Thyroid gland (tissue), 4 donors: ENCODE measurements at regions not wholly inside any gene's neighbourhood (a gene's known extent, or its start where the extent isn't known, plus 50 kb on each side); places are given as distances from the start of the nearest gene placed in this dataset.

Experiments
- POLR2A ChIP-seq, 2 donors: fragments of 450-650 bp; IDR thresholded peaks; one replicate each; pipeline ENCODE4 v1.6.1; 2017; ENCODE audit warnings: antibody characterized with exemption in 2 of 2, mild to moderate bottlenecking in 2 of 2, moderate library complexity in 1 of 2
- TF ChIP-seq, protein P1 (sequence below), 6 experiments: fragments of 200-600 bp in 3 of 6; fragments of 450-650 bp in 3 of 6; sonication (generic) in 3 of 6; IDR thresholded peaks; one replicate each; pipeline ENCODE4 v1.5.1; 2016 to 2019; ENCODE audit warnings: antibody characterized with exemption in 6 of 6, mild to moderate bottlenecking in 2 of 6, inconsistent platforms in 1 of 6, moderate library complexity in 1 of 6

DNA sequence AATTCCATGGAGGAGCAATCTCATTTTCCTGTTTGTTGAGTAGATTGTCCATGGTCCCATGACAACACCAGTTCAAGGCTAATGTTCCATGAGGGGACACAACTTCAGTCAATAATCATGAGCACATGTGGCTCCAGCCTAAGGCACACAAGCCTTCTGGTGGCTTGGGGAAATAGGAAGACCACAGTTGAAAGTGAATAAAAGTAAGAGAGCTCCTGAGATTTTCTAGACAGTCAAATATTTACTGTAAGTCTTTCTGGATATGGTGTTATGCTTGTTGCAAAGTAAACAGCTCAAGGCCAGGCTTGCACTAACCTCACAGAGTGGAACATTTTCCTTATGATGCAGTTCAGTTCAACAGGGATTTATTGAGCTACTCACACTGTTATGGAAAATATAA is 206.9 kb upstream of the SLC38A2 start:
- TF ChIP-seq, protein P1, sequence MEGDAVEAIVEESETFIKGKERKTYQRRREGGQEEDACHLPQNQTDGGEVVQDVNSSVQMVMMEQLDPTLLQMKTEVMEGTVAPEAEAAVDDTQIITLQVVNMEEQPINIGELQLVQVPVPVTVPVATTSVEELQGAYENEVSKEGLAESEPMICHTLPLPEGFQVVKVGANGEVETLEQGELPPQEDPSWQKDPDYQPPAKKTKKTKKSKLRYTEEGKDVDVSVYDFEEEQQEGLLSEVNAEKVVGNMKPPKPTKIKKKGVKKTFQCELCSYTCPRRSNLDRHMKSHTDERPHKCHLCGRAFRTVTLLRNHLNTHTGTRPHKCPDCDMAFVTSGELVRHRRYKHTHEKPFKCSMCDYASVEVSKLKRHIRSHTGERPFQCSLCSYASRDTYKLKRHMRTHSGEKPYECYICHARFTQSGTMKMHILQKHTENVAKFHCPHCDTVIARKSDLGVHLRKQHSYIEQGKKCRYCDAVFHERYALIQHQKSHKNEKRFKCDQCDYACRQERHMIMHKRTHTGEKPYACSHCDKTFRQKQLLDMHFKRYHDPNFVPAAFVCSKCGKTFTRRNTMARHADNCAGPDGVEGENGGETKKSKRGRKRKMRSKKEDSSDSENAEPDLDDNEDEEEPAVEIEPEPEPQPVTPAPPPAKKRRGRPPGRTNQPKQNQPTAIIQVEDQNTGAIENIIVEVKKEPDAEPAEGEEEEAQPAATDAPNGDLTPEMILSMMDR (IDR thresholded peaks at IDR 0.05), result no peak
- TF ChIP-seq POLR2A (IDR thresholded peaks at IDR 0.05), result no peak
